ENCODE measurements at regions not wholly inside any gene's neighbourhood (a gene's known extent, or its start where the extent isn't known, plus 50 kb on each side); places are given as distances from the start of the nearest gene placed in this dataset.

DNA sequence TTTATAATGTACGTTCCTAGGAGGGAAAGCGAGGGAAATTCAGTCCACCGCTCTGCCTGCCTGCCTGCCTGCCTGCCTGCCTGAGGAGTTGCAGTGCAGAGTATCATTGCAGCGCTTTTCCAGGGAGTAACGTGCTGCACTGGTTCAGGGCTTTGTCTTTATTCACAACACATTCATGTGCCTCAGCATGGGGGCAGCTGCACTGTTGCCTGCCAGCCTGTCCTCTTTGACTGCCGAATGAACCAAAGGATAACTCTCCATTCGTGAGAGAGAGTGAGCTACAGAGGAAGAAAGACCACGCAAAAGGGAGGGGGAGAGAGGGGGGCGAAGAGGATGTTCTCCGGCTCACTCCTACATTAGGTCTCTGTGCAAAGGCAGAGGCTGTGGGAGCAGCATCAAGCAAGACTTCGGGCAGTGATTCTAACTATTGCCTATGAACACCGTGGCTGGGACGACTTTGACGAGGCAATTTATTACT is 791.2 kb downstream of the MAT2B start:
- Mint-ChIP-seq H3K27ac (no peak overlapping the region), H3K36me3 (peaks cover 7% of the 10 kb centered on the region), H3K27me3 (ENCODE audit: low read depth in 2 of 2) (no peaks in the 10 kb centered on the region), H3K4me3 (no peak overlapping the region), H3K4me1 (no peaks in the 10 kb centered on the region), H3K9me3 (peaks cover 7% of the 10 kb centered on the region in 2 donors)
- Histone ChIP-seq H3K9me3 (ENCODE audit: control insufficient read depth, insufficient read depth, low read length) (no peaks in the 10 kb centered on the region), H3K27me3 (ENCODE audit: control insufficient read depth, insufficient read depth, low read length) (no peaks in the 10 kb centered on the region), H3K27ac (ENCODE audit: low read length) (no peak overlapping the region), H3K4me3 (ENCODE audit: low read length) (no peak overlapping the region), H3K4me1 (ENCODE audit: control insufficient read depth, insufficient read depth, low read length) (no peaks in the 10 kb centered on the region), H3K36me3 (ENCODE audit: control insufficient read depth, insufficient read depth, low read length) (no peaks in the 10 kb centered on the region)
- intact Hi-C loops (cut with micrococcal nuclease): no loop called here
- TF ChIP-seq, protein P1, sequence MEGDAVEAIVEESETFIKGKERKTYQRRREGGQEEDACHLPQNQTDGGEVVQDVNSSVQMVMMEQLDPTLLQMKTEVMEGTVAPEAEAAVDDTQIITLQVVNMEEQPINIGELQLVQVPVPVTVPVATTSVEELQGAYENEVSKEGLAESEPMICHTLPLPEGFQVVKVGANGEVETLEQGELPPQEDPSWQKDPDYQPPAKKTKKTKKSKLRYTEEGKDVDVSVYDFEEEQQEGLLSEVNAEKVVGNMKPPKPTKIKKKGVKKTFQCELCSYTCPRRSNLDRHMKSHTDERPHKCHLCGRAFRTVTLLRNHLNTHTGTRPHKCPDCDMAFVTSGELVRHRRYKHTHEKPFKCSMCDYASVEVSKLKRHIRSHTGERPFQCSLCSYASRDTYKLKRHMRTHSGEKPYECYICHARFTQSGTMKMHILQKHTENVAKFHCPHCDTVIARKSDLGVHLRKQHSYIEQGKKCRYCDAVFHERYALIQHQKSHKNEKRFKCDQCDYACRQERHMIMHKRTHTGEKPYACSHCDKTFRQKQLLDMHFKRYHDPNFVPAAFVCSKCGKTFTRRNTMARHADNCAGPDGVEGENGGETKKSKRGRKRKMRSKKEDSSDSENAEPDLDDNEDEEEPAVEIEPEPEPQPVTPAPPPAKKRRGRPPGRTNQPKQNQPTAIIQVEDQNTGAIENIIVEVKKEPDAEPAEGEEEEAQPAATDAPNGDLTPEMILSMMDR (IDR thresholded peaks at IDR 0.05): no peak
- 44% methylated on average over 14 of the region's 14 CpGs for WGBS (ENCODE audit: insufficient coverage)
- ATAC-seq (no peak), DNase-seq (no peak)

DNA sequence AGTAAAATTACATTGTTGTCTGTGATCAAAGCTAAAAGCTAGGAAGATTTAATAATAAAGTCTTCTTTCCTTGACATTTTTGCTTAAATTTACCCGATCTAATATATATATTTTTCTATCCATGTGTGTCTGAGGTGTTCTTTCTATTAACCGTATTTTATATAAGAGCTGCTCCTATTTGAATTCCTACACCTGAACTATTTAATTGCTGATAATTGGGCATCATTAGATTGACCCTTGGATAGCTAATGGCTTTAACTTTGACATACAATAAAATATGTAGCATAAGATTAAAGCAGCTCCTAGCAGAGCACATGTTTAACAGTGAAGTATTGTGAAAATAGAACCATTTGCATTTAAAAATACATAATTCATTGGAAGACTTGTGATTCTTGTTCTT is 792.7 kb downstream of the MAT2B start:
- peaks cover 7% of the 10 kb centered on the region in 2 donors for H3K9me3 Mint-ChIP-seq
- H3K27me3 Mint-ChIP-seq (ENCODE audit: low read depth in 2 of 2): no peaks in the 10 kb centered on the region
- no peaks in the 10 kb centered on the region for H3K9me3 ChIP-seq (ENCODE audit: control insufficient read depth, insufficient read depth, low read length)
- H3K27ac ChIP-seq (ENCODE audit: low read length): no peak overlapping the region
- intact Hi-C loops (cut with micrococcal nuclease): no loop called here
- H3K36me3 Mint-ChIP-seq: peaks cover 7% of the 10 kb centered on the region
- no peak overlapping the region for H3K4me3 Mint-ChIP-seq
- H3K36me3 ChIP-seq (ENCODE audit: control insufficient read depth, insufficient read depth, low read length): no peaks in the 10 kb centered on the region
- no CpG with 5 or more reads among the region's 2 CpGs for WGBS (ENCODE audit: insufficient coverage)
- TF ChIP-seq, protein P1 (IDR thresholded peaks at IDR 0.05): no peak
- no peak overlapping the region for H3K27ac Mint-ChIP-seq
- H3K27me3 ChIP-seq (ENCODE audit: control insufficient read depth, insufficient read depth, low read length): no peaks in the 10 kb centered on the region
- H3K4me1 ChIP-seq (ENCODE audit: control insufficient read depth, insufficient read depth, low read length): no peaks in the 10 kb centered on the region
- ATAC-seq (no peak), DNase-seq (no peak)
- no peaks in the 10 kb centered on the region for H3K4me1 Mint-ChIP-seq
- H3K4me3 ChIP-seq (ENCODE audit: low read length): no peak overlapping the region

DNA sequence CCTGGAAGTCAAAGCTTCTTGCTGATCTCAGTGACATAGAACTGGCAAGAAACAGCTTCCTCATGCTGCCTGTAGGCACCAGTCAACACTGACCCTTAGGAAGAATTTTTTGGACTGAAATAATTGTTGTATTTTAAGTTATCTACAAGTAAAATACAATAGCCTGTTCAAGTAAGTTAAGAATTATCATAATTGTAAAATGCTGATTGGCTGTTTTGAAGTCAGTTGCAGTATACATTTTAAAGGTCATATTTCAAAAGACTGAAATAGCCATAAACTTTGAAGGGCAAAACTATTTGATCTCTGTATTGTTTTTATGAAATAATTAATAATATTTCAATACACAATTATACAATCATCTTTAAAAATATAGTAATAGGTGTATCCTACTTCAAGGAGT is 794.9 kb downstream of the MAT2B start:
- intact Hi-C loops (cut with micrococcal nuclease): no loop called here

DNA sequence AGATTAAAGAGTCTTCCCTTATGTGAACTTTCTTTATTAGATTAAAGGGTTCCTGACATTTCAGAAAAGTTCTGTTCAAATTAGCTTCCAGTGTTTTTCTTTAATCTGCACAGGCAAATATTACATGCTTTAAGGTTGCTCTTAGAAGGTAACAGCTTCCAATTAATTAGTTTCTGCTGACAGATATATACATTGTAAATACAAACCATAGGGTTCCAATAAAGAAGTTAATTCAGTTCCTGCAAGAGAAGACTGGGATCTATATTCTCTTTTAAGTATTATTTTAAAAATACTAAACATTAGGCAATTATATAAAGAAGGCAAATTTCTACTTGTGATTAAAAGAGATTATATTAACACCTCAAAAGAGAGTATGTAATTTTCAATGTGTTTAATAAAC is 795.7 kb downstream of the MAT2B start:
- H3K27me3 ChIP-seq (ENCODE audit: control insufficient read depth, insufficient read depth, low read length): no peaks in the 10 kb centered on the region
- no peaks in the 10 kb centered on the region for H3K4me1 ChIP-seq (ENCODE audit: control insufficient read depth, insufficient read depth, low read length)
- no peaks in the 10 kb centered on the region for H3K36me3 ChIP-seq (ENCODE audit: control insufficient read depth, insufficient read depth, low read length)
- DNase-seq (no peak), ATAC-seq (no peak)
- no peak overlapping the region for H3K4me3 Mint-ChIP-seq
- peaks cover 0 to under 1% of the 10 kb centered on the region in 2 donors for H3K4me1 Mint-ChIP-seq
- H3K4me3 ChIP-seq (ENCODE audit: low read length): no peak overlapping the region
- no peaks in the 10 kb centered on the region for H3K27me3 Mint-ChIP-seq (ENCODE audit: low read depth in 2 of 2)
- H3K9me3 Mint-ChIP-seq: peaks cover 0 to 3% of the 10 kb centered on the region in 2 donors
- H3K9me3 ChIP-seq (ENCODE audit: control insufficient read depth, insufficient read depth, low read length): no peaks in the 10 kb centered on the region
- no peaks in the 10 kb centered on the region for H3K36me3 Mint-ChIP-seq
- TF ChIP-seq, protein P1 (IDR thresholded peaks at IDR 0.05): no peak
- intact Hi-C loops (cut with micrococcal nuclease): no loop called here
- H3K27ac ChIP-seq (ENCODE audit: low read length): no peak overlapping the region
- no peak overlapping the region for H3K27ac Mint-ChIP-seq

More for the DNA sequence above, 794.9 kb downstream of the MAT2B start:
- Mint-ChIP-seq H3K9me3 (peaks cover 2 to 5% of the 10 kb centered on the region in 2 donors), H3K36me3 (peaks cover 3% of the 10 kb centered on the region), H3K27ac (no peak overlapping the region), H3K4me3 (no peak overlapping the region), H3K27me3 (ENCODE audit: low read depth in 2 of 2) (no peaks in the 10 kb centered on the region), H3K4me1 (no peaks in the 10 kb centered on the region)
- H3K4me1 ChIP-seq (ENCODE audit: control insufficient read depth, insufficient read depth, low read length): no peaks in the 10 kb centered on the region
- no peak overlapping the region for H3K4me3 ChIP-seq (ENCODE audit: low read length)
- no peaks in the 10 kb centered on the region for H3K36me3 ChIP-seq (ENCODE audit: control insufficient read depth, insufficient read depth, low read length)
- ATAC-seq: no peak
- no peak overlapping the region for H3K27ac ChIP-seq (ENCODE audit: low read length)
- TF ChIP-seq, protein P1 (IDR thresholded peaks at IDR 0.05): no peak
- no peak for DNase-seq
- H3K9me3 ChIP-seq (ENCODE audit: control insufficient read depth, insufficient read depth, low read length): no peaks in the 10 kb centered on the region
- no peaks in the 10 kb centered on the region for H3K27me3 ChIP-seq (ENCODE audit: control insufficient read depth, insufficient read depth, low read length)

Measured in natural killer cell (primary cell).